ENCODE measurements at regions not wholly inside any gene's neighbourhood (a gene's known extent, or its start where the extent isn't known, plus 50 kb on each side); places are given as distances from the start of the nearest gene placed in this dataset.

GRCh38 chr11:116644201-116644940 lies 128.4 kb downstream of the BUD13 start:
- in situ Hi-C loops (cut with HindIII; ENCODE audit: low sequenced_read_pairs): loop anchor here (5.0 kb wide), 1 partner anchor 107 kb away; no protein-coding TSS in a partner anchor

- in situ Hi-C loops (cut with HindIII; ENCODE audit: low sequenced_read_pairs): loop anchor here (5.0 kb wide), 1 partner anchor 106 kb away; no protein-coding TSS in a partner anchor
Measured at GRCh38 chr11:116643521-116643920, 129.3 kb downstream of the BUD13 start.

GRCh38 chr11:116642902-116643301 lies 129.9 kb downstream of the BUD13 start:
- in situ Hi-C loops (cut with HindIII; ENCODE audit: low sequenced_read_pairs): loop anchor here (5.0 kb wide), 1 partner anchor 106 kb away; no protein-coding TSS in a partner anchor

- in situ Hi-C loops (cut with HindIII; ENCODE audit: low sequenced_read_pairs): loop anchor here (5.0 kb wide), 1 partner anchor 105 kb away; no protein-coding TSS in a partner anchor
Measured at GRCh38 chr11:116642481-116642880, 130.3 kb downstream of the BUD13 start.

- in situ Hi-C loops (cut with HindIII; ENCODE audit: low sequenced_read_pairs): loop anchor here (5.0 kb wide), 1 partner anchor 104 kb away; no protein-coding TSS in a partner anchor
Measured at GRCh38 chr11:116641561-116642045, 131.2 kb downstream of the BUD13 start.

GRCh38 chr11:116640641-116641402 lies 132.0 kb downstream of the BUD13 start:
- in situ Hi-C loops (cut with HindIII; ENCODE audit: low sequenced_read_pairs): loop anchor here (5.0 kb wide), 1 partner anchor 104 kb away; no protein-coding TSS in a partner anchor

- in situ Hi-C loops (cut with HindIII; ENCODE audit: low sequenced_read_pairs): no loop called here
Measured at GRCh38 chr11:116638463-116638862, 134.3 kb downstream of the BUD13 start.

- in situ Hi-C loops (cut with HindIII; ENCODE audit: low sequenced_read_pairs): no loop called here
Measured at GRCh38 chr11:116637766-116638165, 135.0 kb downstream of the BUD13 start.

GRCh38 chr11:116636341-116636929 lies 136.4 kb downstream of the BUD13 start:
- in situ Hi-C loops (cut with HindIII; ENCODE audit: low sequenced_read_pairs): no loop called here

GRCh38 chr11:116631201-116631600 lies 141.6 kb downstream of the BUD13 start:
- in situ Hi-C loops (cut with HindIII; ENCODE audit: low sequenced_read_pairs): no loop called here

- in situ Hi-C loops (cut with HindIII; ENCODE audit: low sequenced_read_pairs): no loop called here
Measured at GRCh38 chr11:116618461-116618860, 154.3 kb downstream of the BUD13 start.

GRCh38 chr11:116615211-116615865 lies 157.4 kb downstream of the BUD13 start:
- in situ Hi-C loops (cut with HindIII; ENCODE audit: low sequenced_read_pairs): no loop called here

GRCh38 chr11:116614306-116615210 lies 158.2 kb downstream of the BUD13 start:
- in situ Hi-C loops (cut with HindIII; ENCODE audit: low sequenced_read_pairs): no loop called here

GRCh38 chr11:116613206-116613875 lies 159.4 kb downstream of the BUD13 start:
- in situ Hi-C loops (cut with HindIII; ENCODE audit: low sequenced_read_pairs): no loop called here

- in situ Hi-C loops (cut with HindIII; ENCODE audit: low sequenced_read_pairs): no loop called here
Measured at GRCh38 chr11:116611998-116612620, 160.7 kb downstream of the BUD13 start.

- in situ Hi-C loops (cut with HindIII; ENCODE audit: low sequenced_read_pairs): no loop called here
Measured at GRCh38 chr11:116610190-116610589, 162.6 kb downstream of the BUD13 start.

GRCh38 chr11:116607027-116607426 lies 165.8 kb downstream of the BUD13 start:
- in situ Hi-C loops (cut with HindIII; ENCODE audit: low sequenced_read_pairs): no loop called here

GRCh38 chr11:116605543-116606459 lies 167.0 kb downstream of the BUD13 start:
- in situ Hi-C loops (cut with HindIII; ENCODE audit: low sequenced_read_pairs): no loop called here

Measured in endothelial cell of hepatic sinusoid (primary cell).